Eye (tissue), 1 donor: ENCODE measurements at regions not wholly inside any gene's neighbourhood (a gene's known extent, or its start where the extent isn't known, plus 50 kb on each side); places are given as distances from the start of the nearest gene placed in this dataset.
A peak's percentile ranks its signal among the peaks of the same experiment; 100 is the strongest.

Experiments used
- DNase-seq: peaks from one replicate; pipeline ENCODE4 v3.0.0-alpha.2; 2015

GRCh38 chr10:44326474-44327030, 58.3 kb downstream of the CXCL12 start:
- DNase-seq: no peak

DNA sequence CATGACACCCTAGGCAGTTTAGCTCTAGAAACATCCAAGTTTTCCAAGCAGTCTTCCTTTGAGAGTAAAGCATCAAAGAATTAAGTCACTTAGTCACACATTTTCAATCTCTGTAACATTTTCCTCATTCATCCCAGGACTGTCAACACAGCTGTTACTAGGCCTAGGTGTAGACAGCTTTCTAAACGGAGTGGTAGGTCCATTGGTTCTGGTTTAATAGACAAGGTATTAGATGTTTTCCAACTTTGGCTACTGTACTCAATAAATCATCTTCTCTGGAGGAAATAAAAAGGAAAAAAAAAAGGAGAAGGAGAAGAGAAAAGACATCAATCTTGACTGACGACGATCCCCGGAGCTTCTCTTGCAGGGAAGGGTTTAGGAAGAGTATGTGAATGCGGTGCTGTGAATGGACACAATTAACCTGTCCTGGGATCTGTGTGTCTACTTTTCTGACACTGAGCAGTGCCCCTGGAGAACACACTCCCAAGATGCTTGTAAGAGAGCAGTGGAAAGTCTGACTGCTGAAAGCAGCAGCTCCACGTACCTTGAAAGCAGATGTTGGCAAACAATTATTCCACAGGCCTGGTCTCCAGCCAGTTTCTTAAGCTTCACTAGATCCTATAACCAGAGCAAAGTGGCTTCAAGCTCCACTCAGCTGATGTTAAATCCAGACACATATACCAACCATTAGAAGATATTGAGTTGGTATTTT, 59.1 kb downstream of the CXCL12 start:
- peak; percentile 28 for DNase-seq

GRCh38 chr10:44325157-44325556, 59.7 kb downstream of the CXCL12 start:
- no peak for DNase-seq

GRCh38 chr10:44323838-44324237, 61.1 kb downstream of the CXCL12 start:
- no peak for DNase-seq

DNA sequence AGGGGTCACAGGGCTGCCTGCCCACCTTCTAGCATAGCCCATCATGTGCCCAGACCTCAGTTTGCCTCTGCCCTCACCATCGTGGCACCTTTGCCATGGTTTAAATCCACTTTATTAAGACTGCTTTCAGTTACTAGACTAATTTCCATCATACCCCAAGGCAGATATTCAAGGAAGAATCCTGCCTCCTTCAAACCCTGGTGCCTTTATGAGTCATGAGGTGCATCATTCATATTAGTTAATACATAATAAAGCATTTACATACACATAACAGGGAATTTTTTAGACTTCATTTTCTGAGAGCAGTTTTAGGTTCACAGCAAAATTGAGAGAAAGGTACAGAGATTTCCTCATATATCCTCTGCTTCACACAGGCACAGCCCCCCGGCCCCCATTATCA, 62.8 kb downstream of the CXCL12 start:
- DNase-seq: no peak

DNA sequence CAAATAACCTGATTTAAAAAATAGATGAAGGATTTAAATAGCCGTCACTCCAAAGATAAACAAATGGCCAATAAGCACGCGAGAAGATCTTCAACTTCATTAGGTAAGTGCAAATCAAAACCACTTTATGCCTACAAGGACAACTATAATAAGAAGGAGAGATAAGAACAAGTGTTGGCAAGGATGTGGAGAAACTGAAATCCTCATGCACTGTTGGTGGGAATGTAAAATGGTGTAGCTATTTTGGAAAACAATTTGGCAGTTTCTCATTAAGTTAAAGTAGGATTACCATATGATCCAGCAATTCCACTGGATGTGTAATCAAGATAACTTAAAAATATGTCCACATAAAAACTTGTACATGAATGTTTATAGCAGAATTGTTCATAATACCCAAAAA, 64.1 kb downstream of the CXCL12 start:
- no peak for DNase-seq

DNA sequence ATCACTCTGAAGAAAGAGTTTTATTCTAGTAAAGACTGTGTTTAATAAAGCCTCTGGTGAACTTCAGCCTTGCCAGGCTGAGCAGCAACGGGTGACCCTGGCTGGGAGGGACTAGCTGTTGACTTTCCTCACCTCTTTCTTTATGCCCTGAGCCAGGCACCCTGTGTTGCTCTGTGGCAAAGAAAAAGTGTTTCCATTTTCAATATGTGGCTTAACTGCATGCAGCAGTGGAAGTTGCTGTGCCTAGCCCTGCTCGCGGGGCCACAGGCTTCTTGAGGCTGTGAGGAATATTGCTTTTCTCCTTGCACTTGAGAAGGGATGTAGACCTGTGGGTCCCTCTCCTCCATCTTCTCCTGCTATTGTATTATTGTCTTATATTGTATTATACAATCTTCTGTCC, 67.0 kb downstream of the CXCL12 start:
- DNase-seq: no peak

DNA sequence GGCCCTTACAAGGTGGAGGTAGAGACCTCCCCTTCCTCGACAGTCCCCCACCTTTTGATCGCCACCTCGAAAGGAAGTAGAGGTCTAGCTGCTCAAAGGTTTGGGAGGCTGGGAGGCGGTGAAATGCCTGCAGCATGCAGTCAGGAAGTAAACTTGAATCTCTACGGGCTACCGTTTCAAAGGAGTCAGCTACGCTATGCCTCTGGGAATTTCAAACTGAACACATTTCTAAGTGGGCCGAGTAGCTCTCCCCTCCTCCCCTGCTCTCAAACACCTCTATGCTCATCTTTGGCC, 68.0 kb downstream of the CXCL12 start:
- DNase-seq: no peak

- no peak for DNase-seq
Measured at GRCh38 chr10:44316187-44316921, 68.5 kb downstream of the CXCL12 start.

GRCh38 chr10:44314802-44315460, 70.0 kb downstream of the CXCL12 start:
- DNase-seq: no peak

DNA sequence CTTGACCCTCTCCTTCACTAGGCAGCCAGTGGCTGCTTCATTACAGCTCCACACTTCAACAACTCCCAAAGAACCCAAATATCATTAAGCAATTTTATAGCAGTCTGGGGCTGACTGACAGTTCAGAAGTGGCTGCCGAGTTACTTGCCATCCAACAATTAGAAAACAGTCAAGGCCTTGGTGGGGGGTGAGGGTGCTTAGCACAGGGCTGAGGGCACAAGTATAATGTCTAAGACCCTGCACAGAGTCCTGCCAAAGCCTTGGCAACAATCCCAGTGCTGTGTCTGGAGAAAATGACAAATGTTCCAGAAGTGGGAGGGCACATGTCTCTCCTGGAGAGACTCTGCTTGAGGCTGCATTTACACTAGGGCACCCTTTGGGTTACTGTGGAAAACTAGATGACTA, 71.1 kb downstream of the CXCL12 start:
- DNase-seq: no peak

GRCh38 chr10:44312401-44312800, 72.5 kb downstream of the CXCL12 start:
- no peak for DNase-seq

DNA sequence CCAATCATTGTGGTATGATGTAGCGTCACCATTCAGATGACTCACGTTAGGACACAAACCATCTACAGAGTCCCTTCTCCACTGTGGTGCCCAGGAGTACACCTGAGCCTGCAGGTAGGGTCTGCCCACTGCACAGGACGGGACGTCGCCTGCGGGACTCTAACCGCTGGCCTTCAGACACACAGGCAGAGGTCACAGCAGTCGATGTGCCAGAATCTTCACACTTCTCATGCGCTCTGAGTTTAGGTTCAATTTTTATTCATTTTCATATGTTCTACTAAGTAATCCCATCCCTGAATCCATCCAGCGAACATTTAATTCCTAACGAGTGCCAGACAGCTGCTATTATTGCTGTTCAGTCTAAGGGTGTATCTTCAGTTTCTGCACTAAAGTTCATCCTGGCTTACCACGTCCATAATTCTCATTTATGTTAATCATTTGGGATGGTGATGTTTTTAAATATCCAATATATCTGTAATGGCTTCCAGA, 73.3 kb downstream of the CXCL12 start:
- no peak for DNase-seq

- peak; percentile 96 for DNase-seq
Measured at GRCh38 chr10:44310762-44311562, 73.9 kb downstream of the CXCL12 start.

DNA sequence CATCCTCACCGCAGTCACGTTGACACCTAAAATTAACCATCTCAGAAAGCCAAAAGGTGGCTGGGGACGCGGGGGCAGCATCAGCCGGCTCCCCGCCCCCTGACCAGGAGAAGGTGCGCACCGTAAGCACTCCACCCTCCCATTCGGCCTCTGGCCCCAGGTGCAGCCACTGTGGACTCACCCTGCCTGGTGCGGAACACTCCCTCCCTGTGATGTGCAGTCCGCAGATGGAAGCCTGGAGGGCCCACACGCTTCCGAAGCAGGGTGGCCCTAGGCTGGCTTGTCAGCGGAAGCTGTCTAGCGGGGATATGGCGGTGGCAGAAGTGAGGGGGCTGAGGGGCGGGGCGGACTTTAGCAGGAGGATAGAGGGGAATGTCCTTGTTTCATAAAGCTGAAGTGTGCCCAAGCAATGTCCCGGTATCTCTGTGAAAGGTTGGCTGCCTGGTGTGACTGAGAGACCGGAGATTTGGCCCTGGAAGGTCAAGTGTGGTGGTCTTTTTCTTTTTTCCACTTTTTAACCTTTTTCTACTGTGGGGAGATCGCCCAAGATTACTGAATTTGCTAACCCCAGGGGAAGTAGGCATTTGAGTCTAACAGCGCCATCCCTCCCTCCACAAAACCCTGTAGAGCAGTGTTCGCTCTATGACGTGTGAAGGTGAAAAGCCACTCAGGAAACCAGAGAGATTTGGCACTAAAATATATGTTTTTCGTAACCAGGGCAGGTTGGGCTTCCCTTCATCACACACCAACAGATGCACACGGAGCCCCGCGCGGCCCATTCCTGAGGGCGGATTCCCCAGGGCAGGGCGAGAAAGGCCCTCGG, 74.7 kb downstream of the CXCL12 start:
- DNase-seq: no peak

GRCh38 chr10:44309361-44309760, 75.5 kb downstream of the CXCL12 start:
- no peak for DNase-seq

DNA sequence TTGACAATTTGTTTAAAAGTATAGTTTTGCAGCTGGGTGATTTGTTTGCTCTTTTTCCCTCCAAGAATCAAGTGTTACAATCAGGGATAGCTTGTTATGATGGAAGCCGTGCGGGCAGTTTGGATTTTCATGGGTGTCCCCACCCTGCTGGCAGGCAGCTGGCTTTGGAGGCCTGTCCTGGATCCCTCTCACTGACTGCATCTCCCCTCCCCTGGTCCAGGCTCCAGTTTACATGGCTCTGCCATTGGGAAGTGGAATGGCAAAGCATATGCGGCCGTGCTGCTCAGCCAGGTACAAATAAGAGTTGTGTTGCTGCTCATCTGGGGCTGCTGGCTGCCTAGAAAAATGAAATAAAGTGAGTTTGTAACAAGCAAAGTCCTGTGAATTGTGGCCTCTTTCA, 76.0 kb downstream of the CXCL12 start:
- no peak for DNase-seq

DNA sequence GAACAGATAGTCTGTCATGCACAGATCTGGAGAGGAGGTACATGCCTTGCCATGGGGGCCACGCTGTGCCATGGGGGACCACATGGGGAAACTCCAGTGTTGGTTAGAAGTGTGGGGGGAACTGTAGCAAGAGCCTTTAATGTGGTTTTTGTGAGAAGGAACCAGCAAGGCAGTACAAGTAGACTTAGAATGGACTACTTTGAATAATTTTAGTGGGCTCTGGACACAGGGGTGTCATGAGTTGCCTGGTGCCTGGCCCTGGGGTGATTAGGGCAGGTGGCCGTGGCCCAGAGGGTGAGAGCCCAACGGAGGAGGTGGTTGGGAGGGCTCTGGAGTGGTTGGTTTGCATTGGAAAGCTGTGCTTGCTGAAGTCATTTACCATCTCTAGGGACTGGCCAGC, 77.2 kb downstream of the CXCL12 start:
- DNase-seq: no peak

- DNase-seq: no peak
Measured at GRCh38 chr10:44306762-44307161, 78.1 kb downstream of the CXCL12 start.

GRCh38 chr10:44306147-44306710, 78.7 kb downstream of the CXCL12 start:
- DNase-seq: no peak

- no peak for DNase-seq
Measured at GRCh38 chr10:44301781-44302355, 83.0 kb downstream of the CXCL12 start.
